Effector memory CD4-positive, alpha-beta T cell (primary cell): ENCODE measurements at regions not wholly inside any gene's neighbourhood (a gene's known extent, or its start where the extent isn't known, plus 50 kb on each side); places are given as distances from the start of the nearest gene placed in this dataset.

Experiments
- DNase-seq, 3 donors: peaks; one replicate each; pipeline ENCODE4 v3.0.0-alpha.2; 2020
- H3K27ac ChIP-seq: 2 replicates; pipeline ENCODE4 v1.7.0; 2013; ENCODE audit warnings: mild to moderate bottlenecking, low read length, moderate library complexity; ENCODE audit not compliant: insufficient read depth, poor library complexity, severe bottlenecking
- H3K27me3 ChIP-seq: replicated peaks from 2 replicates; pipeline ENCODE4 v1.7.0; 2013; ENCODE audit warnings: mild to moderate bottlenecking, low read length; ENCODE audit not compliant: insufficient read depth, control insufficient read depth, poor library complexity, severe bottlenecking
- H3K36me3 ChIP-seq: 2 replicates; pipeline ENCODE4 v1.7.0; 2013; ENCODE audit warnings: mild to moderate bottlenecking, low read length, moderate library complexity; ENCODE audit not compliant: control insufficient read depth, insufficient read depth
- H3K4me1 ChIP-seq: 2 replicates; pipeline ENCODE4 v1.7.0; 2013; ENCODE audit warnings: low read length, mild to moderate bottlenecking; ENCODE audit not compliant: control insufficient read depth, insufficient read depth, poor library complexity, severe bottlenecking
- H3K4me3 ChIP-seq: 2 replicates; pipeline ENCODE4 v1.7.0; 2013; ENCODE audit warnings: low read length, low read depth, mild to moderate bottlenecking; ENCODE audit not compliant: insufficient read depth, poor library complexity, severe bottlenecking
- H3K9me3 ChIP-seq: 2 replicates; pipeline ENCODE4 v1.7.0; 2013; ENCODE audit warnings: mild to moderate bottlenecking, low read length, moderate library complexity; ENCODE audit not compliant: control insufficient read depth

- no peak for DNase-seq
- no peaks in the 10 kb centered on the region for H3K4me1 ChIP-seq
- H3K4me3 ChIP-seq, result no peak overlapping the region
- H3K27me3 ChIP-seq, result no peaks in the 10 kb centered on the region
- H3K27ac ChIP-seq, result no peak overlapping the region
- no peaks in the 10 kb centered on the region for H3K9me3 ChIP-seq
- H3K36me3 ChIP-seq, result no peaks in the 10 kb centered on the region
Measured at GRCh38 chr20:41870869-41871462, 252.8 kb upstream of the CHD6 start.

GRCh38 chr20:41869261-41869660 lies 251.1 kb upstream of the CHD6 start:
- Histone ChIP-seq H3K27me3 (no peaks in the 10 kb centered on the region), H3K4me1 (no peaks in the 10 kb centered on the region), H3K27ac (no peak overlapping the region), H3K36me3 (no peaks in the 10 kb centered on the region), H3K4me3 (no peak overlapping the region), H3K9me3 (no peaks in the 10 kb centered on the region)
- no peak for DNase-seq

- H3K36me3 ChIP-seq, result no peaks in the 10 kb centered on the region
- no peaks in the 10 kb centered on the region for H3K4me1 ChIP-seq
- no peaks in the 10 kb centered on the region for H3K27me3 ChIP-seq
- no peak overlapping the region for H3K4me3 ChIP-seq
- H3K9me3 ChIP-seq, result no peaks in the 10 kb centered on the region
- DNase-seq, result no peak
- H3K27ac ChIP-seq, result no peak overlapping the region
Measured at GRCh38 chr20:41865938-41866337, 247.8 kb upstream of the CHD6 start.

GRCh38 chr20:41862476-41862875 lies 244.3 kb upstream of the CHD6 start:
- Histone ChIP-seq H3K9me3 (no peaks in the 10 kb centered on the region), H3K36me3 (no peaks in the 10 kb centered on the region), H3K27me3 (no peaks in the 10 kb centered on the region), H3K4me3 (no peak overlapping the region), H3K27ac (no peak overlapping the region), H3K4me1 (no peaks in the 10 kb centered on the region)
- DNase-seq, result no peak

GRCh38 chr20:41861772-41862422 lies 243.7 kb upstream of the CHD6 start:
- DNase-seq, result no peak
- Histone ChIP-seq H3K27me3 (no peaks in the 10 kb centered on the region), H3K27ac (no peak overlapping the region), H3K36me3 (no peaks in the 10 kb centered on the region), H3K9me3 (no peaks in the 10 kb centered on the region), H3K4me1 (no peaks in the 10 kb centered on the region), H3K4me3 (no peak overlapping the region)

GRCh38 chr20:41854765-41855164 lies 236.6 kb upstream of the CHD6 start:
- no peak overlapping the region for H3K4me3 ChIP-seq
- H3K4me1 ChIP-seq, result no peaks in the 10 kb centered on the region
- no peaks in the 10 kb centered on the region for H3K36me3 ChIP-seq
- H3K27me3 ChIP-seq, result no peaks in the 10 kb centered on the region
- DNase-seq, result no peak
- no peak overlapping the region for H3K27ac ChIP-seq
- H3K9me3 ChIP-seq, result no peaks in the 10 kb centered on the region

GRCh38 chr20:41853806-41854205 lies 235.6 kb upstream of the CHD6 start:
- Histone ChIP-seq H3K27me3 (no peaks in the 10 kb centered on the region), H3K4me1 (no peaks in the 10 kb centered on the region), H3K36me3 (no peaks in the 10 kb centered on the region), H3K27ac (no peak overlapping the region), H3K9me3 (no peaks in the 10 kb centered on the region), H3K4me3 (no peak overlapping the region)
- DNase-seq, result no peak

- DNase-seq, result no peak
- Histone ChIP-seq H3K27me3 (no peaks in the 10 kb centered on the region), H3K36me3 (no peaks in the 10 kb centered on the region), H3K4me1 (no peaks in the 10 kb centered on the region), H3K4me3 (no peak overlapping the region), H3K27ac (no peak overlapping the region), H3K9me3 (no peaks in the 10 kb centered on the region)
Measured at GRCh38 chr20:41848180-41848579, 230.0 kb upstream of the CHD6 start.

GRCh38 chr20:41837669-41838224 lies 219.6 kb upstream of the CHD6 start:
- Histone ChIP-seq H3K9me3 (no peaks in the 10 kb centered on the region), H3K36me3 (no peaks in the 10 kb centered on the region), H3K27ac (no peak overlapping the region), H3K27me3 (no peaks in the 10 kb centered on the region), H3K4me3 (no peak overlapping the region), H3K4me1 (no peaks in the 10 kb centered on the region)
- no peak for DNase-seq

- Histone ChIP-seq H3K4me1 (no peaks in the 10 kb centered on the region), H3K9me3 (no peaks in the 10 kb centered on the region), H3K36me3 (no peaks in the 10 kb centered on the region), H3K27ac (no peak overlapping the region), H3K27me3 (no peaks in the 10 kb centered on the region), H3K4me3 (no peak overlapping the region)
- DNase-seq, result no peak
Measured at GRCh38 chr20:41833739-41834138, 215.6 kb upstream of the CHD6 start.
